ENCODE measurements at regions not wholly inside any gene's neighbourhood (a gene's known extent, or its start where the extent isn't known, plus 50 kb on each side); places are given as distances from the start of the nearest gene placed in this dataset.

DNA sequence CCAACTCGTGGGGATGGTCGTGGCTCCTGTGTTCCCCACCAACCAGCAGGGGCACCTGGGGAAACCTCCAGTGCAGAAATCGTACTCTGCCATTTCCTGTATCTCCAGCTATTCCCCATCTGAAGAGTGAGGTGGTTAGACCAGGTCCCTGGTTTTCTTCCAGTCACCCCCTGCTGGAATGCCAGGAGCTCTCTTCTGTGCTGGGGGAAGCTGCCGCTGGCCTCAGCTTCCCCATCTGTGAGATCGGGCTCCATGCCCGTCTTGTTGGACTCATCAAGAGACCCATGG, 119.7 kb downstream of the INHBB start:
- TF ChIP-seq, protein P1, sequence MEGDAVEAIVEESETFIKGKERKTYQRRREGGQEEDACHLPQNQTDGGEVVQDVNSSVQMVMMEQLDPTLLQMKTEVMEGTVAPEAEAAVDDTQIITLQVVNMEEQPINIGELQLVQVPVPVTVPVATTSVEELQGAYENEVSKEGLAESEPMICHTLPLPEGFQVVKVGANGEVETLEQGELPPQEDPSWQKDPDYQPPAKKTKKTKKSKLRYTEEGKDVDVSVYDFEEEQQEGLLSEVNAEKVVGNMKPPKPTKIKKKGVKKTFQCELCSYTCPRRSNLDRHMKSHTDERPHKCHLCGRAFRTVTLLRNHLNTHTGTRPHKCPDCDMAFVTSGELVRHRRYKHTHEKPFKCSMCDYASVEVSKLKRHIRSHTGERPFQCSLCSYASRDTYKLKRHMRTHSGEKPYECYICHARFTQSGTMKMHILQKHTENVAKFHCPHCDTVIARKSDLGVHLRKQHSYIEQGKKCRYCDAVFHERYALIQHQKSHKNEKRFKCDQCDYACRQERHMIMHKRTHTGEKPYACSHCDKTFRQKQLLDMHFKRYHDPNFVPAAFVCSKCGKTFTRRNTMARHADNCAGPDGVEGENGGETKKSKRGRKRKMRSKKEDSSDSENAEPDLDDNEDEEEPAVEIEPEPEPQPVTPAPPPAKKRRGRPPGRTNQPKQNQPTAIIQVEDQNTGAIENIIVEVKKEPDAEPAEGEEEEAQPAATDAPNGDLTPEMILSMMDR (conservative IDR thresholded peaks at IDR 0.05; ENCODE audit: low read depth), result no peak
- ChIA-PET POLR2A (ENCODE audit: low non-redundant PET) (no interaction called here), CTCF (interaction anchor here (0.9 kb wide), 1 partner anchor 24 kb away, joined by 3 read pairs; no protein-coding TSS in a partner anchor)
- H3K27ac ChIP-seq, result no peak overlapping the region
- DNase-seq (ENCODE audit: low spot score), result no peak

DNA sequence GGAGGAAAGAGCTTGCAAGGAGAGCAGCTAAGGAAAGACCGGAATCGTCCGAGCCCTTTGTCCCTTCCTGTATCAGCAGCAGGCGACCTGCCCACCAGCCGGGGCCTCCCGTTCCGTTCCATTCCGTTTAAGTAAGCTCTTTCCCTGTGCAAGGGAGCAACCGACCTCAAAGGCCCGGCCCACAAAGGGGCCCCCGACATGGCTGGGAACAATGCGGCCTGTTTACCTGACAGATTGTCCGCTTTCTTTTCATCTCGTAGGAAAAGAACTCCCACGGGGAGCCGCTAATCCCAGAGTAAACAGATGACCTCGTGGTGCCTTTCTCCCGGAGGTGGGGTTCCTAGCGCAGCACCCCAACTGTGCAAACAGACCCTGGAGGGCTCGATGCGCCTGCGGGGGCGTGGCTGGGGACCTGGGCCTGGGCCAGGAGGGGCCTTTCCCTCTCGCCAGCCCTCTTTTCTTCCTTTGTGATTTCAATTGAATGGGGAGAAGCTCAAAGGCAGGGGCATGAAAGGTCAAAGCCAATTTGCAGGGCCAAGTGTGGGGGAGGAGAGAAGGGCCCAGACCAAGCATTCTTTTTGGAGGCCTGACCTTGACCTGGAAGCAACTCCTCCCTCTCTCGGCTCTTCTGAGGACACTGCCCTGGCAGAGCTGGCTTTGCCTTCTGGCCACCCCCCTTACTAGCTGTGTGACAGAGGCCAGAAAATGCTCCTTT, 120.2 kb downstream of the INHBB start:
- TF ChIP-seq, protein P1 (conservative IDR thresholded peaks at IDR 0.05; ENCODE audit: low read depth), result no peak
- CTCF ChIA-PET, result interaction anchor here (0.6 to 0.9 kb wide), 2 partner anchors 25 to 184 kb away, joined by 3 to 6 read pairs; no protein-coding TSS in a partner anchor
- H3K27ac ChIP-seq, result no peak overlapping the region
- DNase-seq (ENCODE audit: low spot score), result no peak
- POLR2A ChIA-PET (ENCODE audit: low non-redundant PET), result no interaction called here

DNA sequence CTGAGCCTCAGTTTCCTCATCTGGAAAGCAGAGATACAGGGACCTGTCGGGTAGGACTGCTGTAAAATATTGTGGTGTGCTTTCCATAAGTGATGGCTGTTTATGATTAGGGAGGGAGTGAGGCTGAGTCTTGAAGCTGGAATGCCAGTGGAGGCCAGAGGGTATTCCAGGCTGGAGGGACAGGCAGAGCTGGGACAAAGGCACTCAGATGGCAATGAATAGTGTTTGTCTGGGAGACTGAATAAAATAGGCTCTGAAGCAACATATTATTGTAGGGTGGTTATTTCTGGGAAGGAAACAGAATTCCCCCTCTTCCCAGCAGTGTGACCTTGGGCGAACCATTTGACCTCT, 120.7 kb downstream of the INHBB start:
- DNase-seq (ENCODE audit: low spot score), result no peak
- TF ChIP-seq, protein P1 (conservative IDR thresholded peaks at IDR 0.05; ENCODE audit: low read depth), result no peak
- CTCF ChIA-PET, result interaction anchor here (0.6 kb wide), 1 partner anchor 184 kb away, joined by 6 read pairs; no protein-coding TSS in a partner anchor
- POLR2A ChIA-PET (ENCODE audit: low non-redundant PET), result no interaction called here
- no peak overlapping the region for H3K27ac ChIP-seq

DNA sequence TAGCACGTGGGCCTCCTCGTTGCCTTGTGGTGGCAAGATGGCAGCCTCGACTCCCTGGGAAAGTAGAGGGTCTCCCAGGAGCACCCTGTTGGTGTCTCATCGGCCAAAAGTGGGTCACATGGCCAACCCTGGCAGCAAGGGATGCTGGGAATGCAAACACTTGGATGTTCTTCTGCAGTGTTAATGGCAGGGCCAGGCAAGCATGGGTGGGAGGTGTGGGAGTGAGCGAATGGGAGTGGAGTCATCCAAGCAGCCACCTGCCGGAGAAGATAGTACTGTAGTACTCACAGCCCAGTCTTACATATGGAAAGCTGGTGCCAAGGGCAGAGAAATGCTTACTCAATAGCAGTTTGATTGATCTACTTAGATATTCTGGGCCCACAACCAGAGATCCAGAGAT, 122.2 kb downstream of the INHBB start:
- no peak for DNase-seq (ENCODE audit: low spot score)
- TF ChIP-seq, protein P1 (conservative IDR thresholded peaks at IDR 0.05; ENCODE audit: low read depth), result no peak
- POLR2A ChIA-PET (ENCODE audit: low non-redundant PET), result no interaction called here
- H3K27ac ChIP-seq, result no peak overlapping the region
- CTCF ChIA-PET, result no interaction called here

DNA sequence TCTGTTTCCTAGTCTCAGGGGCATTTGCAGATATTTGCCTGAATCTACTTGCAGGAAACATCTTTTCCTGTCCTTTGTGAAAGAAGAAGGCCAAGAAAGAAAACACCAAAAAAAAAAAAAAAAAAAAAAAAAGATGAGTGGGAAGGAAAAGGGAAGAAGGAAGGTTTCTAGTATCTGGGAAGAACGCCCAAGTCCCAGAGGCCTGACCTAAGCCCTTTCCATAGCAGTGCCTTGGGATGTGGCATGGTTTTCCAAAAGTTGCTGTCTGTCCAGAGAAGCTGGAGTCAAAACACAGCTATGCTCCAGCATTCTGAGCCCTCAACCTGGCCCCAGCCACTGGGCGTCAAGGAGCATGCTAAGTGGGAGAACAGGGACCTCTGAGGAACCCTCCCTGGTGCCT, 123.5 kb downstream of the INHBB start:
- ChIA-PET CTCF (no interaction called here), POLR2A (ENCODE audit: low non-redundant PET) (no interaction called here)
- TF ChIP-seq, protein P1 (conservative IDR thresholded peaks at IDR 0.05; ENCODE audit: low read depth), result no peak
- H3K27ac ChIP-seq, result peak overlapping the region; percentile 87
- no peak for DNase-seq (ENCODE audit: low spot score)

DNA sequence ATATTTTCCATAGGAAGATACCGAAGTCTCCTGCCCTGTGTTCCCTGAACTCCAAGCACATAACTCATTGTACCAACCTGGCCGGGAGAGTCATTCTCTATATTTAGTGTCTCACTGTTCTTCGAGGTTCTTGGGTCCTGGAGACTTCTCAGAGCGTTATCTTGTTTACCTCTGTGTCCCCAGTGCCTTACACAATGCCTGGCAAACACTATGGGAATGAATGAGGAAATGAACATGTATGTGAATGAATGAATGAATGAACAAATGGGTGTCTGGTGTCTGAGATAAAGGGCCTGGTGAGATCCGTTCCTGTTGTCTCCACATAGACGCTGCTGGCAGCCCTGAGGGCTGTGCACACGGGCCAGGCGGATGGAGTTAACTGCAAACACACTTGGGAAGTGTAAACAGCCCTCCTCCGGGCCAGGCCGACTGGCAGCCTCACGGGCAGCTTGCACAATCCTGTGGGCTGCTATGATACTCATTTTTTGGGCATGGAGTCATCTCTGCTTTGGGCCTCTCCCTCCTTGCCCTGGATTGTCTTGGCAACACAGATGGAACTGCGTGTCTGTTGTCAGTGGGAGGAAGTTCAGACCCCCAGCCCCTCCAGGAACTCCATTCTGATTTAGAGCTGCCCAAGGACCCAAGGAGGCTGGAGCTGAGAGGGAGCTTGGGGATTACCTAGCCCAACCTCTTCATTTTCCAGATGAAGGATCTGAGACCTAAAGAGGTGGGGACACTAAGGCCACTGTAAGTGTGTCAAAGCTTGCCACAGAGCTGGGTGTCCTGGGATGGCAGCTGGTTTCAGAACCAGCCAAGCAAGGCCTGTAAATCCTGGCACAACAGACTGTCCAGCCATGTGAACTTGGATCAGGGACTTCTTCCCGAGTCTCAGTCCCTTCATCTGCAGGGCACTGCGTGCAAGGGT, 124.4 kb downstream of the INHBB start:
- H3K27ac ChIP-seq, result peak overlapping the region; percentile 87
- ChIA-PET CTCF (interaction anchor here (0.6 kb wide), 1 partner anchor 266 kb away, joined by 4 read pairs; no protein-coding TSS in a partner anchor), POLR2A (ENCODE audit: low non-redundant PET) (no interaction called here)
- peak; percentile 81 for DNase-seq (ENCODE audit: low spot score)
- TF ChIP-seq, protein P1 (conservative IDR thresholded peaks at IDR 0.05; ENCODE audit: low read depth), result no peak
